Sigmoid colon (tissue), 6 donors: ENCODE measurements at regions not wholly inside any gene's neighbourhood (a gene's known extent, or its start where the extent isn't known, plus 50 kb on each side); places are given as distances from the start of the nearest gene placed in this dataset.
"Not testable (repeated sequence)": the region's sequence is repeated elsewhere in the genome, so short reads cannot be mapped to it uniquely, and the experiment has no call there.

Source experiments
- DNase-seq: peaks from one replicate; pipeline ENCODE4 v3.0.0-alpha.2; 2019
- H3K27ac ChIP-seq, 4 donors: fragments of 200-600 bp; sonication (generic); one replicate each; pipeline ENCODE4 v1.5.1; 2016 to 2019; ENCODE audit warnings: mild to moderate bottlenecking in 1 of 4
- H3K27me3 ChIP-seq, 3 donors: fragments of 200-600 bp; sonication (generic); one replicate each; pipeline ENCODE4 v1.5.1; 2019; ENCODE audit warnings: mild to moderate bottlenecking in 1 of 3
- H3K36me3 ChIP-seq, 4 donors: fragments of 200-600 bp; sonication (generic); one replicate each; pipeline ENCODE4 v1.5.1; 2016 to 2019
- H3K4me1 ChIP-seq, 4 donors: fragments of 200-600 bp; sonication (generic); one replicate each; pipeline ENCODE4 v1.5.1; 2017 to 2019
- H3K4me3 ChIP-seq, 4 donors: fragments of 200-600 bp; sonication (generic); one replicate each; pipeline ENCODE4 v1.5.1; 2017 to 2019; ENCODE audit warnings: mild to moderate bottlenecking in 2 of 4, moderate library complexity in 1 of 4
- H3K9me3 ChIP-seq, 4 donors: fragments of 200-600 bp in 3 of 4; sonication (generic) in 3 of 4; one replicate each; pipeline versions ENCODE4 v1.5.1 to v1.6.1; 2013 to 2019
- WGBS, 2 donors: extraction: QIAGEN DNeasy Blood & Tissue Kit; methylation state at CpG; one replicate each; pipeline ENCODE4 v1.1.7; 2013; 5-methylcytosine and 5-hydroxymethylcytosine counted together
- intact Hi-C: fragments of 100-400 bp; cut with DNase I; formaldehyde crosslinking; loops from one replicate; pipeline ENCODE4 v1.15.1; 2023
- small RNA-seq, 3 donors: library from RNA; depleted of rRNA; stranded (forward); fragments of <200 nt; gene quantifications; one replicate each; pipeline ENCODE3, GENCODE V24; 2016
- TF ChIP-seq, protein P1 (sequence below), 4 experiments: fragments of 450-650 bp in 3 of 4; fragments of 200-600 bp in 1 of 4; IDR thresholded peaks; one replicate each; pipeline ENCODE4 v1.5.1; 2016 to 2019; ENCODE audit warnings: antibody characterized with exemption in 4 of 4, mild to moderate bottlenecking in 3 of 4, moderate library complexity in 2 of 4
- donor health status: healthy with polysubstance abuse.
- donor health status: healthy.

DNA sequence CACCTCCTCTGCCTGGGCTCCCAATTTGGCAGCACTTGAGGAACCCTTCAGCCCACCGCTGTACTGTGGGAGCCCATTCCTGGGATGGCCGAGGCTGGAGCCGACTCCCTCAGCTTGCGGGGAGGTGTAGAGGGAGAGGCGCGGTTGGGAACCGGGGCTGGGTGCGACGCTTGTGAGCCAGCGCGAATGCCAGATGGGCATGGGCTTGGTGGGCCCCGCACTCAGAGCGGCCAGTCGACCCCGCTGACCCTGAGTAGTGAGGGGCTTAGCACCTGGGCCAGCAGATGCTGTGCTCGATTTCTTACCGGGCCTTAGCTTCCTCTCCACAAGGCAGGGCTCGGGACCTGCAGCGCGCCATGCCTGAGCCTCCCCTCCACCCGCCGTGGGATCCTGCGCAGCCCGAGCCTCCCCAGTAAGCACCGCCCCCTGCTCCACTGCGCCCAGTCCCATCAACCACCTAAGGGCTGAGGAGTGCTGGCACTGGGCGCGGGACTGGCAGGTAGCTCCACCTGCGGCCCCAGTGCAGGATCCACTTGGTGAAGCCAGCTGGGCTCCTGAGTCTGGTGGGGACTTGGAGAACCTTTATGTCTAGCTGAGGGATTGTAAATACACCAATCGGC, 58.3 kb upstream of the DEFB108B start:
- WGBS, 2 donors, result 96% methylated on average over 30 of the region's 30 CpGs
- TF ChIP-seq, protein P1, sequence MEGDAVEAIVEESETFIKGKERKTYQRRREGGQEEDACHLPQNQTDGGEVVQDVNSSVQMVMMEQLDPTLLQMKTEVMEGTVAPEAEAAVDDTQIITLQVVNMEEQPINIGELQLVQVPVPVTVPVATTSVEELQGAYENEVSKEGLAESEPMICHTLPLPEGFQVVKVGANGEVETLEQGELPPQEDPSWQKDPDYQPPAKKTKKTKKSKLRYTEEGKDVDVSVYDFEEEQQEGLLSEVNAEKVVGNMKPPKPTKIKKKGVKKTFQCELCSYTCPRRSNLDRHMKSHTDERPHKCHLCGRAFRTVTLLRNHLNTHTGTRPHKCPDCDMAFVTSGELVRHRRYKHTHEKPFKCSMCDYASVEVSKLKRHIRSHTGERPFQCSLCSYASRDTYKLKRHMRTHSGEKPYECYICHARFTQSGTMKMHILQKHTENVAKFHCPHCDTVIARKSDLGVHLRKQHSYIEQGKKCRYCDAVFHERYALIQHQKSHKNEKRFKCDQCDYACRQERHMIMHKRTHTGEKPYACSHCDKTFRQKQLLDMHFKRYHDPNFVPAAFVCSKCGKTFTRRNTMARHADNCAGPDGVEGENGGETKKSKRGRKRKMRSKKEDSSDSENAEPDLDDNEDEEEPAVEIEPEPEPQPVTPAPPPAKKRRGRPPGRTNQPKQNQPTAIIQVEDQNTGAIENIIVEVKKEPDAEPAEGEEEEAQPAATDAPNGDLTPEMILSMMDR (IDR thresholded peaks at IDR 0.05), result no peak

DNA sequence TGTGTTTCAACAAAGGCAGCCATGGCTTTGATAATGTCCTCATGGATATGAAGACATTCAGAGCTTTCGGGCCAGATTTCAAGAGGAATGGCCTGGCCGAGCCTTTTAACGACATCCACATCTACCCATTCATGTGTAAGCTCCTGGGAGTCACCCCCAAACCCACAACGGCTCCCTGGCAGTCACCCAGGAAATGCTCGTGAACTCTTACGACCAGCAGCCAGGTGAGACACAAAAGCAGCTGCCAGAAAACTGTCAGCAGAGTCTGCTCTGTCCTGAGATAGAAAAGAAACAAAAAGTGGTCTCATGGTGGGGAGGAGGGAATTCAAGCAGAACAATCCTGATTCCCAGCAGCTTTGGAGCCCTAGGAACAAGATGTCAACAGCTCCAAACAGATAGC, 52.9 kb upstream of the DEFB108B start:
- H3K4me3 ChIP-seq, intact Hi-C loops, H3K27ac ChIP-seq, H3K4me1 ChIP-seq, DNase-seq, H3K36me3 ChIP-seq, H3K27me3 ChIP-seq, H3K9me3 ChIP-seq: not testable (repeated sequence)
- 14 to 35% methylated on average over 6 of the region's 6 CpGs for WGBS, 2 donors

More for the DNA sequence above, 58.3 kb upstream of the DEFB108B start:
- Histone ChIP-seq H3K36me3 (no peaks in the 10 kb centered on the region), H3K27me3 (no peaks in the 10 kb centered on the region), H3K9me3 (no peaks in the 10 kb centered on the region), H3K27ac (no peak overlapping the region), H3K4me3 (no peak overlapping the region), H3K4me1 (no peaks in the 10 kb centered on the region)
- no peak for DNase-seq
- intact Hi-C loops, result no loop called here

DNA sequence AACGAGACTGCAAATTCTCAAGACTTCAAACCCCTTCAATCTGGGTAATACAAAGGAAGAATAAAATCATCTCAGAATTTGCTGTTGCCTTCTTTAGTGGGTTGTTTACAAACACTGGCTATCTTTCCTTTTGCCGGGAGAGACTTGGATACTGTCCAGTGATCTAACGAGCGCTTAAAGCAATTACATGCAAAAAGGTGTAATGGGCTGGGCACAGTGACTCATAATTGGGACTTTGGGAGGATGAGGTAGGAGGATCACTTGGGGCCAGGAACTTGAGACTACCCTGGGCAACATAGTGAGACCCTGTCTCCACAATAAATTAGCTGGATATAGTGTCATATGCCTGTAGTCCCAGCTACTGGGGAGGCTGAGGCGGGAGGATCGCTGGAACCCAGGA, 52.2 kb upstream of the DEFB108B start:
- H3K27ac ChIP-seq, H3K27me3 ChIP-seq, DNase-seq, intact Hi-C loops, H3K36me3 ChIP-seq, H3K4me1 ChIP-seq, H3K9me3 ChIP-seq, H3K4me3 ChIP-seq: not testable (repeated sequence)
- 36 to 61% methylated on average over 6 of the region's 6 CpGs for WGBS, 2 donors

DNA sequence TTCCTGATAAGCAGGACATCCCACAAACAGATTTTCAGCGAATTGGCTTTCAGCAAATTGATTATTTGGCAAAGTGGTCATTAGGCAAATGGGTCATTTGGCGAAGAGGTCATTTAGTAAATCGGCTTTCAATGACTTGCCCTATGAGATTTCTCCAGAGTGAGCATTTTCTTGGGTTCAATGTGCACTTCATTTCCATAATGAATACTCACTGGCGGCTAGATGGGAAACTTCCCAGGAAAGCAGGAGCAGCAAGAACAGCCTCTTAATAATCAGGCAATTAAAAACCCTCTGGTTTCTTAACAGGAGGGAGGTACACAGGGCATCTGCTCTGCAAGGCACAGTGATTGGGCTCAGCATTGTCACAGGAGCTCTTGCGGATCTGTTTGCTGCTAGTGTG, 51.5 kb upstream of the DEFB108B start:
- H3K27ac ChIP-seq, H3K9me3 ChIP-seq, intact Hi-C loops, H3K4me3 ChIP-seq, H3K27me3 ChIP-seq, H3K4me1 ChIP-seq, DNase-seq, H3K36me3 ChIP-seq: not testable (repeated sequence)
- WGBS, 2 donors, result 86 to 93% methylated on average over 5 of the region's 5 CpGs

DNA sequence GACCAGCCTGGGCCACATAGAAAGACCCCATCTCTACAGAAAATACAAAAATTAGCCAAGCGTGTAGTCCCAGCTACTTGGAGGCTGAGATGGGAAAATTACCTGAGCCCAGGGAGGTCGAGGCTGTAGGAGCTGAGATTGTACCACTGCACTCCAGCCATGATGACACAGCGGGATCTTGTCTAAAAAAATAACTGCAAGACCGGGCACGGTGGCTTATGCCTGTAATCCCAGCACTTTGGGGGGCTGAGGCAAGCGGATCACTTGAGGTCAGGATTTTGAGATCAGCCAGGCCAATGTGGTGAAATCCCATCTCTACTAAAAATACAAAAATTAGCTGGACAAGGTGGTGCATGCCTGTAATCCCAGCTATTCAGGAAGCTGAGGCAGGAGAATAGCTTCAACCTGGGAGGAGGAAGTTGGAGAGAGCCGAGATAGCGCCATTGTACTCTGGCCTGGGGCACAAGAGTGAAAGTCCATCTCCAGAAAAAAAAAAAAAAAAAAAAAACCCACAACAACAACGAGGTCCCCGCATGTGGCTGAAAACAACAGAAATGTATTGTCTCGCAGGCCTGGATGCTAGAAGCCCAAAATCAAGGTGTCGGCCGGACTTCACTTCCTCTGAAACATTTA, 50.7 kb upstream of the DEFB108B start:
- 67 to 85% methylated on average over 13 of the region's 13 CpGs for WGBS, 2 donors

DNA sequence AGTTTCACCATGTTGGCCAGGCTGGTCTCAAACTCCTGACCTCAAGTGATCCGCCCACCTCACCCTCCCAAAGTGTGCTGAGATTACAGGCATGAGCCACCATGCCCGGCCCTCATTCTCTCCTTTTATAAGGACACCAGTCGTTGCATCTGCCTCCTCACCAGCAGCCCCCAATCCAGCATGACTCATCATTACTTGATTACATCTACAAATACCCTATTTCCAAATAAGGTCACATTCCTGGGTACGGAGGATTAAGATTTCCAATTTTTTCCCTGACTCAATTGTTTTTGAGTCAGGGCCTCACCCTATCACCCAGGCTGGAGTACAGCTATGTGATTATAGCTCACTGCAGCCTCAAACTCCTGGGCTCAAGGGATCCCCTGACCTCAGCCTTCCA, 49.8 kb upstream of the DEFB108B start:
- H3K27ac ChIP-seq, H3K4me3 ChIP-seq, DNase-seq, H3K4me1 ChIP-seq, H3K27me3 ChIP-seq, H3K9me3 ChIP-seq, H3K36me3 ChIP-seq, intact Hi-C loops: not testable (repeated sequence)
- WGBS, 2 donors, result 75 to 76% methylated on average over 4 of the region's 4 CpGs

More for the DNA sequence above, 50.7 kb upstream of the DEFB108B start:
- H3K27me3 ChIP-seq, H3K4me1 ChIP-seq, H3K9me3 ChIP-seq, intact Hi-C loops, DNase-seq, H3K36me3 ChIP-seq, H3K4me3 ChIP-seq, H3K27ac ChIP-seq: not testable (repeated sequence)

Small RNA genes in the stretch of these regions (small RNA-seq; reads per million reads assigned to genes)
- 0 reads per million in 3 donors for gene SNRPCP14
